H1 (cell line): ENCODE measurements at regions not wholly inside any gene's neighbourhood (a gene's known extent, or its start where the extent isn't known, plus 50 kb on each side); places are given as distances from the start of the nearest gene placed in this dataset.

Experiments
- CTCF ChIA-PET: fragments of 300-600 bp; sonication (Branson Sonifier 250); formaldehyde crosslinking; loops from one replicate; lab custom pipeline; 2021; ENCODE audit not compliant: partially characterized antibody; lab: Charles Lee
- POLR2A ChIA-PET: fragments of 300-600 bp; sonication (Branson Sonifier 250); formaldehyde crosslinking; loops from one replicate; lab custom pipeline; 2021; ENCODE audit warnings: inconsistent platforms; ENCODE audit not compliant: partially characterized antibody; lab: Charles Lee
- DNase-seq, 2 experiments: peaks; one replicate each; pipeline versions ENCODE4 v3.0.0 to v3.0.0-alpha.2; 2010 to 2022; ENCODE audit warnings: low spot score in 2 of 2, low read depth in 1 of 2, mixed read lengths in 1 of 2
- FAIRE-seq: peaks from 2 replicates; lab custom pipeline; 2011; peaks lifted over from hg19 to GRCh38; lab: Jason Lieb, UNC
- H2AFZ ChIP-seq: 2 replicates; pipeline ENCODE4 v1.8.1; 2012; ENCODE audit warnings: low read length, inconsistent platforms
- H2AK5ac ChIP-seq: 2 replicates; pipeline ENCODE4 v1.6.1; 2013; ENCODE audit warnings: low read depth, low read length
- H2BK120ac ChIP-seq: replicated peaks from 2 replicates; pipeline ENCODE3; 2013; ENCODE audit warnings: low read depth, low read length, inconsistent platforms
- H2BK12ac ChIP-seq: 2 replicates; pipeline ENCODE4 v1.6.1; 2013; ENCODE audit warnings: low read depth, low read length
- H2BK15ac ChIP-seq: 2 replicates; pipeline ENCODE4 v1.6.1; 2013; ENCODE audit warnings: low read length
- H2BK20ac ChIP-seq: 2 replicates; pipeline ENCODE4 v1.6.1; 2013; ENCODE audit warnings: low read length
- H2BK5ac ChIP-seq: 2 replicates; pipeline ENCODE4 v1.6.1; 2013; ENCODE audit warnings: low read depth, low read length
- H3K14ac ChIP-seq: 2 replicates; pipeline ENCODE4 v1.6.1; 2013; ENCODE audit warnings: inconsistent platforms; ENCODE audit not compliant: insufficient read length
- H3K18ac ChIP-seq: 2 replicates; pipeline ENCODE4 v1.6.1; 2013; ENCODE audit warnings: low read length; ENCODE audit errors: extremely low read depth
- H3K23ac ChIP-seq: 2 replicates; pipeline ENCODE4 v1.6.1; 2013; ENCODE audit warnings: inconsistent platforms; ENCODE audit not compliant: insufficient read length
- H3K23me2 ChIP-seq: 2 replicates; pipeline ENCODE4 v1.6.1; 2013; ENCODE audit warnings: low read depth, low read length
- H3K27ac ChIP-seq: 2 replicates; pipeline ENCODE4 v1.6.1; 2011; ENCODE audit warnings: low read depth, low read length, inconsistent platforms
- H3K27me3 ChIP-seq, 4 experiments: replicated peaks in 1 of 4; 1 replicate in 1 of 4; 2 replicates in 3 of 4; pipeline versions ENCODE4 v1.6.1 to v1.8.1; 2011 to 2013; ENCODE audit warnings: low read length in 3 of 4, mild to moderate bottlenecking in 3 of 4, inconsistent platforms in 2 of 4, mixed read lengths in 2 of 4, moderate library complexity in 1 of 4; ENCODE audit not compliant: control insufficient read depth in 3 of 4, insufficient read depth in 3 of 4; ENCODE audit errors: extremely low read depth in 1 of 4
- H3K36me3 ChIP-seq, 4 experiments: 2 replicates each; pipeline versions ENCODE4 v1.6.1 to v1.8.1; 2011 to 2013; ENCODE audit warnings: mild to moderate bottlenecking in 4 of 4, low read length in 3 of 4, moderate library complexity in 2 of 4, control low read depth in 1 of 4, inconsistent platforms in 1 of 4; ENCODE audit not compliant: insufficient read depth in 4 of 4, control insufficient read depth in 2 of 4
- H3K4ac ChIP-seq: replicated peaks from 2 replicates; pipeline ENCODE3; 2013; ENCODE audit warnings: low read length, low read depth, mixed read lengths, inconsistent platforms; ENCODE audit not compliant: insufficient read length
- H3K4me1 ChIP-seq, 4 experiments: replicated peaks in 1 of 4; 1 replicate in 1 of 4; 2 replicates in 3 of 4; pipeline versions ENCODE4 v1.6.1 to v1.8.1; 2011 to 2013; ENCODE audit warnings: low read length in 3 of 4, inconsistent platforms in 2 of 4, mixed read lengths in 1 of 4; ENCODE audit not compliant: insufficient read depth in 4 of 4, control insufficient read depth in 3 of 4
- H3K4me2 ChIP-seq, 2 experiments: 2 replicates each; pipeline versions ENCODE4 v1.6.1 to v1.8.1; 2011 to 2013; ENCODE audit warnings: low read depth in 2 of 2, low read length in 2 of 2, control low read depth in 1 of 2, inconsistent platforms in 1 of 2, mild to moderate bottlenecking in 1 of 2; ENCODE audit not compliant: insufficient read depth in 1 of 2
- H3K4me3 ChIP-seq, 4 experiments: fragments of 200-600, 300-600 bp in 1 of 4; sonication (generic), shearing (Covaris generic), sonication (Bioruptor Twin) in 1 of 4; 2 replicates each; pipeline versions ENCODE4 v1.5.1 to v1.8.1; 2011 to 2016; ENCODE audit warnings: low read length in 4 of 4, low read depth in 3 of 4, control low read depth in 2 of 4, inconsistent platforms in 2 of 4, mild to moderate bottlenecking in 2 of 4, mixed read lengths in 1 of 4, moderate library complexity in 1 of 4; ENCODE audit not compliant: insufficient read depth in 2 of 4; ENCODE audit errors: extremely low read depth in 1 of 4
- H3K56ac ChIP-seq: replicated peaks from 2 replicates; pipeline ENCODE3; 2013; ENCODE audit warnings: low read depth, mild to moderate bottlenecking, mixed read lengths, low read length, inconsistent platforms; ENCODE audit not compliant: insufficient read length
- H3K79me1 ChIP-seq: 2 replicates; pipeline ENCODE4 v1.6.1; 2013; ENCODE audit warnings: low read depth, low read length, control low read depth
- H3K79me2 ChIP-seq, 2 experiments: 2 replicates each; pipeline versions ENCODE4 v1.6.1 to v1.8.1; 2012 to 2013; ENCODE audit warnings: low read length in 2 of 2, mild to moderate bottlenecking in 2 of 2, inconsistent platforms in 1 of 2; ENCODE audit not compliant: insufficient read depth in 2 of 2, control insufficient read depth in 1 of 2
- H3K9ac ChIP-seq, 4 experiments: replicated peaks in 1 of 4; 1 replicate in 1 of 4; 2 replicates in 3 of 4; pipeline versions ENCODE4 v1.6.1 to v1.8.1; 2011 to 2013; ENCODE audit warnings: low read depth in 3 of 4, low read length in 3 of 4, control low read depth in 2 of 4, mild to moderate bottlenecking in 2 of 4, moderate library complexity in 2 of 4, inconsistent platforms in 1 of 4; ENCODE audit errors: extremely low read depth in 1 of 4
- H3K9me3 ChIP-seq, 2 experiments: 2 replicates each; pipeline versions ENCODE4 v1.6.1 to v1.8.1; 2012 to 2013; ENCODE audit warnings: mild to moderate bottlenecking in 2 of 2, moderate library complexity in 2 of 2, control low read depth in 1 of 2, inconsistent platforms in 1 of 2, low read depth in 1 of 2, low read length in 1 of 2, mixed read lengths in 1 of 2; ENCODE audit not compliant: insufficient read depth in 2 of 2
- H4K20me1 ChIP-seq, 2 experiments: replicated peaks in 1 of 2; 2 replicates each; pipeline versions ENCODE3 to v1.8.1; 2011 to 2013; ENCODE audit warnings: inconsistent platforms in 2 of 2, low read length in 2 of 2, mild to moderate bottlenecking in 1 of 2; ENCODE audit not compliant: insufficient read depth in 2 of 2, control insufficient read depth in 1 of 2
- H4K5ac ChIP-seq: 2 replicates; pipeline ENCODE4 v1.6.1; 2013; ENCODE audit warnings: low read length, low read depth, mixed read lengths, inconsistent platforms; ENCODE audit not compliant: insufficient read length
- H4K8ac ChIP-seq: 2 replicates; pipeline ENCODE4 v1.8.0; 2013; ENCODE audit warnings: mild to moderate bottlenecking, moderate library complexity, low read length, inconsistent platforms; ENCODE audit not compliant: insufficient read depth; ENCODE audit errors: extremely low read depth
- H4K91ac ChIP-seq: replicated peaks from 2 replicates; pipeline ENCODE3; 2013; ENCODE audit warnings: low read length, mixed read lengths, inconsistent platforms; ENCODE audit not compliant: insufficient read length
- BCL11A ChIP-seq, 2 experiments: IDR thresholded peaks; one replicate each; pipeline ENCODE4 v1.6.1; 2011; ENCODE audit warnings: low read depth in 2 of 2, low read length in 2 of 2, mild to moderate bottlenecking in 2 of 2
- EGR1 ChIP-seq: IDR thresholded peaks from 2 replicates; pipeline ENCODE4 v1.6.1; 2011; ENCODE audit warnings: low read depth, low read length, borderline replicate concordance
- PHF8 ChIP-seq: fragments of 200-600 bp; sonication (generic); conservative IDR thresholded peaks from 2 replicates; pipeline ENCODE4 v1.7.1; 2012; ENCODE audit warnings: low read depth, mild to moderate bottlenecking, inconsistent platforms, low read length, moderate library complexity
- POU5F1 ChIP-seq: IDR thresholded peaks from 2 replicates; pipeline ENCODE4 v1.6.1; 2011; ENCODE audit warnings: low read depth, mild to moderate bottlenecking, low read length, moderate library complexity
- RAD21 ChIP-seq, 2 experiments: IDR thresholded peaks in 1 of 2; conservative IDR thresholded peaks in 1 of 2; 2 replicates each; pipeline ENCODE4 v1.6.1; 2011; ENCODE audit warnings: low read depth in 2 of 2, low read length in 2 of 2, improper control_type of control experiment in 1 of 2, inconsistent platforms in 1 of 2, mild to moderate bottlenecking in 1 of 2, moderate library complexity in 1 of 2
- SAP30 ChIP-seq: fragments of 300-600 bp; sonication (generic); IDR thresholded peaks from 2 replicates; pipeline ENCODE4 v1.7.1; 2012; ENCODE audit warnings: low read length, moderate library complexity, mild to moderate bottlenecking, inconsistent platforms; ENCODE audit not compliant: insufficient read depth, insufficient replicate concordance
- YY1 ChIP-seq: IDR thresholded peaks from 2 replicates; pipeline ENCODE4 v1.6.1; 2011; ENCODE audit warnings: low read depth, mild to moderate bottlenecking, low read length
- WGBS, 2 experiments: shearing (Covaris generic) in 1 of 2; methylation state at CpG; one replicate each; pipeline versions ENCODE4 v1.1.6 to v1.1.7; 2013 to 2015; ENCODE audit warnings: low lambda C conversion rate in 2 of 2, mixed read lengths in 2 of 2, inconsistent platforms in 1 of 2, low coverage in 1 of 2, missing lambda C conversion rate in 1 of 2; ENCODE audit not compliant: insufficient replicate concordance in 2 of 2, insufficient coverage in 1 of 2, insufficient read length in 1 of 2; ENCODE audit errors: extremely low coverage in 1 of 2, missing lambda C conversion rate in 1 of 2; 5-methylcytosine and 5-hydroxymethylcytosine counted together
- TF ChIP-seq, protein P1 (sequence below): IDR thresholded peaks from 2 replicates; pipeline ENCODE4 v1.6.1; 2012; ENCODE audit warnings: inconsistent platforms
- TF ChIP-seq, protein P2 (sequence below): IDR thresholded peaks from 2 replicates; pipeline ENCODE4 v1.6.1; 2011; ENCODE audit warnings: low read depth, mild to moderate bottlenecking, low read length; ENCODE audit not compliant: insufficient read depth

- FAIRE-seq, result no peak
- H2AFZ ChIP-seq, result no peak overlapping the region
- POLR2A ChIA-PET, result no interaction called here
- no peak overlapping the region for H4K5ac ChIP-seq
- H3K23ac ChIP-seq, result no peak overlapping the region
- H3K14ac ChIP-seq, result no peak overlapping the region
- H3K4me2 ChIP-seq, result no peak overlapping the region
- H3K56ac ChIP-seq, result no peak overlapping the region
- no peak overlapping the region for H2BK20ac ChIP-seq
- H4K91ac ChIP-seq, result no peak overlapping the region
- no peak for DNase-seq
- CTCF ChIA-PET, result no interaction called here
- H3K18ac ChIP-seq, result no peak overlapping the region
- H3K79me2 ChIP-seq, result no peaks in the 10 kb centered on the region
- H3K4ac ChIP-seq, result no peak overlapping the region
- TF ChIP-seq YY1 (no peak), EGR1 (no peak), BCL11A (IDR thresholded peaks at IDR 0.05; ENCODE audit: low read depth in 2 of 2, low read length in 2 of 2) (no peak), PHF8 (no peak), POU5F1 (no peak), SAP30 (no peak), RAD21 (IDR thresholded peaks at IDR 0.05 in 1 of 2, conservative IDR thresholded peaks at IDR 0.05 in 1 of 2; ENCODE audit: low read depth in 2 of 2, low read length in 2 of 2) (no peak)
- TF ChIP-seq, protein P1, sequence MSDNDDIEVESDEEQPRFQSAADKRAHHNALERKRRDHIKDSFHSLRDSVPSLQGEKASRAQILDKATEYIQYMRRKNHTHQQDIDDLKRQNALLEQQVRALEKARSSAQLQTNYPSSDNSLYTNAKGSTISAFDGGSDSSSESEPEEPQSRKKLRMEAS, result no peak
- TF ChIP-seq, protein P2, sequence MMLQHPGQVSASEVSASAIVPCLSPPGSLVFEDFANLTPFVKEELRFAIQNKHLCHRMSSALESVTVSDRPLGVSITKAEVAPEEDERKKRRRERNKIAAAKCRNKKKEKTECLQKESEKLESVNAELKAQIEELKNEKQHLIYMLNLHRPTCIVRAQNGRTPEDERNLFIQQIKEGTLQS, result no peak
- TF ChIP-seq, all 59 proteins: peak for 0
- no peak overlapping the region for H2BK15ac ChIP-seq
- no peaks in the 10 kb centered on the region for H3K36me3 ChIP-seq
- H2BK12ac ChIP-seq, result no peak overlapping the region
- no peak overlapping the region for H2BK120ac ChIP-seq
- no peak overlapping the region for H4K8ac ChIP-seq
- H4K20me1 ChIP-seq, result no peaks in the 10 kb centered on the region
- no peak overlapping the region for H3K27ac ChIP-seq
- H3K27me3 ChIP-seq, result no peaks in the 10 kb centered on the region
- no peaks in the 10 kb centered on the region for H3K79me1 ChIP-seq
- no peak overlapping the region for H2AK5ac ChIP-seq
- no peaks in the 10 kb centered on the region for H3K9me3 ChIP-seq
- no peak overlapping the region for H2BK5ac ChIP-seq
- no peak overlapping the region for H3K4me3 ChIP-seq
- 100% methylated on average over 1 of the region's 1 CpG; no CpG with 5 or more reads in 1 of the 2 experiments for WGBS, 2 experiments
- H3K4me1 ChIP-seq, result no peaks in the 10 kb centered on the region
- H3K9ac ChIP-seq, result no peak overlapping the region
- H3K23me2 ChIP-seq, result no peaks in the 10 kb centered on the region
These were observed 479.0 kb upstream of the MKI67 start for GRCh38 chr10:128605180-128605579.
